CD4-positive, alpha-beta T cell (primary cell): ENCODE measurements at regions not wholly inside any gene's neighbourhood (a gene's known extent, or its start where the extent isn't known, plus 50 kb on each side); places are given as distances from the start of the nearest gene placed in this dataset.

Experiments used
- ATAC-seq: fragments of 200-7000 bp; cut with Tn5 transposase; one replicate; pipeline ENCODE4 v1.10.0; 2022; ENCODE audit warnings: mild to moderate bottlenecking; ENCODE audit not compliant: poor library complexity
- CTCF ChIA-PET: fragments of 350-600 bp; sonication (Branson Sonifier 250); formaldehyde crosslinking; loops from one replicate; lab custom pipeline; 2021; ENCODE audit warnings: antibody characterized with exemption, inconsistent platforms; lab: Charles Lee
- POLR2A ChIA-PET: fragments of 350-600 bp; sonication (Branson Sonifier 250); formaldehyde crosslinking; loops from one replicate; lab custom pipeline; 2021; ENCODE audit warnings: antibody characterized with exemption, inconsistent platforms; lab: Charles Lee
- DNase-seq, 14 experiments: peaks; one replicate each; pipeline ENCODE4 v3.0.0-alpha.2; 2013 to 2020; ENCODE audit warnings: mixed read lengths in 2 of 14
- H3K27ac ChIP-seq, 2 donors: one replicate each; pipeline versions ENCODE4 v1.5.1 to v1.7.0; 2013; ENCODE audit warnings: low read length in 2 of 2, low read depth in 1 of 2, mild to moderate bottlenecking in 1 of 2
- H3K27me3 ChIP-seq, 2 experiments: 1 replicate in 1 of 2; 2 replicates in 1 of 2; pipeline versions ENCODE4 v1.6.1 to v1.7.0; 2013; ENCODE audit warnings: low read length in 2 of 2, control low read depth in 1 of 2, mild to moderate bottlenecking in 1 of 2, moderate library complexity in 1 of 2; ENCODE audit not compliant: insufficient read depth in 2 of 2, control insufficient read depth in 1 of 2
- H3K36me3 ChIP-seq: one replicate; pipeline ENCODE4 v1.6.1; 2013; ENCODE audit warnings: low read length, control low read depth; ENCODE audit not compliant: insufficient read depth
- H3K4me1 ChIP-seq: one replicate; pipeline ENCODE4 v1.6.1; 2013; ENCODE audit warnings: low read length, control low read depth; ENCODE audit not compliant: insufficient read depth
- H3K4me3 ChIP-seq: one replicate; pipeline ENCODE4 v1.5.1; 2013; ENCODE audit warnings: mild to moderate bottlenecking, low read length, moderate library complexity
- H3K9me3 ChIP-seq, 2 experiments: 1 replicate in 1 of 2; 2 replicates in 1 of 2; pipeline versions ENCODE4 v1.6.1 to v1.7.0; 2013; ENCODE audit warnings: low read length in 2 of 2, mild to moderate bottlenecking in 2 of 2, control low read depth in 1 of 2, moderate library complexity in 1 of 2; ENCODE audit not compliant: control insufficient read depth in 1 of 2, insufficient read depth in 1 of 2
- H3K27ac Mint-ChIP-seq: one replicate; pipeline ENCODE4 v1.8.0; 2020; ENCODE audit warnings: mixed read lengths
- H3K27me3 Mint-ChIP-seq: one replicate; pipeline ENCODE4 v1.8.0; 2021; ENCODE audit warnings: mixed read lengths
- H3K36me3 Mint-ChIP-seq: one replicate; pipeline ENCODE4 v1.8.0; 2021; ENCODE audit warnings: low read depth, mixed read lengths
- H3K4me1 Mint-ChIP-seq: one replicate; pipeline ENCODE4 v1.8.0; 2021; ENCODE audit warnings: low read depth, mixed read lengths
- H3K4me3 Mint-ChIP-seq: one replicate; pipeline ENCODE4 v1.8.0; 2020; ENCODE audit warnings: mild to moderate bottlenecking, mixed read lengths
- H3K9me3 Mint-ChIP-seq: one replicate; pipeline ENCODE4 v1.8.0; 2020; ENCODE audit warnings: mixed read lengths
- CTCF ChIP-seq: fragments of 200-600 bp; IDR thresholded peaks from one replicate; pipeline ENCODE4 v1.8.0; 2022; ENCODE audit warnings: antibody characterized with exemption, mild to moderate bottlenecking
- intact Hi-C, 2 experiments: fragments of 100-400 bp; cut with DNase I in 1 of 2; cut with micrococcal nuclease in 1 of 2; formaldehyde crosslinking; loops; one replicate each; pipeline versions ENCODE4 v1.15.1 to v1.9.0; 2023 to 2025; cut with DNase I, micrococcal nuclease

DNA sequence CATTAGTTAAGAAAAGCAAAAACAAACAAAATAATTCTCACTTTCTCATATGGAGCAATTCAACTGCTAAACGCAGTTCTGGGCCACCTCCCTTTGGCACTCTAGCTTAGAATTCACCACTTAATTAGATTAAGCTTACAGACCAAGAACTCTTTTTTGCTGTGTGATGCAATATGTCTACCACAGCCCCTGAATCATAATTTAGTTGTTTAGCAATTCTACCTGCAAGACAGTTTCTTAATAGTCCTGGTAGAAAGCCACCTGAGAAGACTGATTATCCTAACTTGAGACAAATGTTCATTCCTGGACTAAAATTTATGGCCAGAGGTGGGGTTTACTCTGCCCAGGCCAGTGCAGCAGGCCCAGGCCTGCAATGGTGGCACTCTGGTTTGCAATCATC is 205.9 kb downstream of the HS3ST3A1 start:
- no peaks in the 10 kb centered on the region for H3K9me3 ChIP-seq
- CTCF ChIA-PET, result no interaction called here

DNA sequence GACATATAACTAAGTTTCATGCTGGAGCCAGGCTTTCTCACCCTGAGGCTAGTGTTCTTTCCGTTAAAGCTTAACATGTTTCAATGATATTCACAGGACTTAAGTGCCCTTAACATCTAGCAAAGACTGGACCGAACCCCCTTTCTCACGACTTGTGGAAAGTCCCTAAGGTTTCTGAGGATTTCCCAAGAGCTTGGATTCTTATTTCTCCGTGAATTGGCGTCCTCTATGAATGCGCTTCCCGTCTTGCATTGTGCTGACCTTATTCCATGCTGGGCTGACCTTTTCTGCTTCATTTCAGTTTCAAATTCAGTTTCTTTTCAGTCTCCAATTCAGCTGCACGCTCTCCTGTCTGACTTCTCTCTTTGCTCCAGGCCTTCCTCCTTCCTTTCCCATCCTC is 206.4 kb downstream of the HS3ST3A1 start:
- intact Hi-C loops, result no loop called here
- POLR2A ChIA-PET, result no interaction called here

More for the DNA sequence above, 205.9 kb downstream of the HS3ST3A1 start:
- Histone ChIP-seq H3K36me3 (no peaks in the 10 kb centered on the region), H3K4me1 (no peaks in the 10 kb centered on the region), H3K27ac (no peak overlapping the region), H3K27me3 (no peaks in the 10 kb centered on the region), H3K4me3 (no peak overlapping the region)
- H3K27ac Mint-ChIP-seq, result no peak overlapping the region
- no peak overlapping the region for H3K4me3 Mint-ChIP-seq
- intact Hi-C loops, result no loop called here
- POLR2A ChIA-PET, result no interaction called here
- H3K27me3 Mint-ChIP-seq, result no peaks in the 10 kb centered on the region
- TF ChIP-seq CTCF, result no peak
- ATAC-seq, result no peak
- H3K9me3 Mint-ChIP-seq, result no peaks in the 10 kb centered on the region
- no peaks in the 10 kb centered on the region for H3K4me1 Mint-ChIP-seq
- DNase-seq, result no peak
- H3K36me3 Mint-ChIP-seq, result no peaks in the 10 kb centered on the region

DNA sequence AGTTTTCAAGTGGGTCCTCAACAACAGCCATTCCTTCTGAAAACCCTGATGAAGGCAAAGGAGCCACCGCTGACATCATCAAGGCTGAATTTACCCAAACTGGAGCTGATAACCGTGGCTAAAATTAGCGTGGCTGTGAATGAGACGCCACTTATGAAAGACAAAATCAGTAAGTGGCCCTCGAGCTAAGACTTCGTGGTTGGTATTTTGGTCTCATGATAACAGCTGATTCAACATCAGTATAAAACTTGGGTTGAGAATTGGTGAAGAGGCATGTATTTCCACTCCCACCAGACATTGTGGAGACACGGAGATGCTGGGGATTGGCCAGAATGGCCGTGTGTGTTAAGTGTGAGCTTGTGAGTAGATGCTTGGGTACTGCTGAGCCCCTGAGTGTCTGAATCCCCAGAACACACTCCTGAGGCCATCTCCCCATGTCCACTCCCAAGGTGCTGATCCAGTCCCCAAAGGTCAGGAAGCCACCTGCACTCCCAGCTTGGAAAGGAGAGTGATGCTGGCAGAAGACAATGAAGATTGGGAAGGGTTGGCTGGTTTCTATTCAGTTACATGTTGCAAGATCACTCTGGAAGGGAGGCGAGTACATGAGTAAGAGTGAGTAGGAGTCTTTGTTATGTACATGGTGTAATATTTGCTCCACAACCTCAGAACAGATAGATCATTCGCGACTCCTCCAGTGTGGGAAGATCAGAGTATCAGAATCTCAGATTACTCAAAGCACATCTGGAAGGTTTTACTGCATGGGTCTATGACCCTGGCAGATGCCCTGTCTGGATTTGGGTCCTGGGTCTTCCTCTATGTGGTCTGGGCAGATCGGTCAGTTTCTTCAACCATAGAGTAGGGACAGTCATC is 207.7 kb downstream of the HS3ST3A1 start:
- no peak for TF ChIP-seq CTCF
- H3K36me3 ChIP-seq, result no peaks in the 10 kb centered on the region
- intact Hi-C loops, result no loop called here
- H3K9me3 Mint-ChIP-seq, result no peaks in the 10 kb centered on the region
- ChIA-PET CTCF (no interaction called here), POLR2A (no interaction called here)
- ATAC-seq (no peak), DNase-seq (no peak)
- H3K4me3 Mint-ChIP-seq, result no peak overlapping the region
- H3K4me1 ChIP-seq, result no peaks in the 10 kb centered on the region
- H3K27me3 ChIP-seq, result no peaks in the 10 kb centered on the region
- H3K36me3 Mint-ChIP-seq, result no peaks in the 10 kb centered on the region
- H3K27me3 Mint-ChIP-seq, result no peaks in the 10 kb centered on the region
- H3K4me1 Mint-ChIP-seq, result no peaks in the 10 kb centered on the region
- no peaks in the 10 kb centered on the region for H3K9me3 ChIP-seq
- H3K27ac Mint-ChIP-seq, result no peak overlapping the region
- H3K4me3 ChIP-seq, result no peak overlapping the region
- no peak overlapping the region for H3K27ac ChIP-seq

More for the DNA sequence above, 206.4 kb downstream of the HS3ST3A1 start:
- H3K27me3 ChIP-seq, result no peaks in the 10 kb centered on the region
- ATAC-seq (no peak), DNase-seq (no peak)
- no peak overlapping the region for H3K27ac Mint-ChIP-seq
- no peaks in the 10 kb centered on the region for H3K27me3 Mint-ChIP-seq
- CTCF ChIA-PET, result no interaction called here
- no peaks in the 10 kb centered on the region for H3K4me1 ChIP-seq
- no peaks in the 10 kb centered on the region for H3K36me3 ChIP-seq
- no peaks in the 10 kb centered on the region for H3K9me3 Mint-ChIP-seq
- H3K27ac ChIP-seq, result no peak overlapping the region
- no peak for TF ChIP-seq CTCF
- H3K9me3 ChIP-seq, result no peaks in the 10 kb centered on the region
- no peak overlapping the region for H3K4me3 ChIP-seq
- no peak overlapping the region for H3K4me3 Mint-ChIP-seq
- no peaks in the 10 kb centered on the region for H3K4me1 Mint-ChIP-seq
- no peaks in the 10 kb centered on the region for H3K36me3 Mint-ChIP-seq
